ENCODE measurements at regions not wholly inside any gene's neighbourhood (a gene's known extent, or its start where the extent isn't known, plus 50 kb on each side); places are given as distances from the start of the nearest gene placed in this dataset.

DNA sequence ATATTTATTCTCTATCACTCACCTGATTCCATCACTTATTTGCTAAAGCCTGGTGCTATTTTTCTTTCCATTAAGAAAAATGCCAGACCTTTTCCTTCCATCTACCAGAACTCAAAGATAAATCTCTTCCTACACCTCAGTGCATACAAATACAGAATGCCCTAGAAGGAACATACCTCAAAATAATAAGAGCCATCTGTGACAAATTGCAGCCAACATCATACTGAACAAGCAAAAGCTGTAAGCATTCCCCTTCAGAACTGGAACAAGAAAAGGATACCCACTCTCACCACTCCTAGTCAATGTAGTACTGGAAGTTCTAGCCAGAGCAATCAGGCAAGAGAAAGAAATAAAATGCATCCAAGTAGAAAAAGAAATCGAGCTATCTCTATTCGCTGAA lies 315.9 kb upstream of the UBE2E3 start:
- H4K20me1 ChIP-seq (ENCODE audit: insufficient read depth, low read length), result no peaks in the 10 kb centered on the region
- in situ Hi-C loops (cut with MboI; ENCODE audit: low sequenced_read_pairs), result no loop called here
- no peak overlapping the region for H2AFZ ChIP-seq (replicated peaks; ENCODE audit: low read length, poor library complexity)
- H2BK120ac ChIP-seq (ENCODE audit: low read depth, low read length), result no peak overlapping the region
- H3K27ac ChIP-seq (ENCODE audit: insufficient read depth, low read length), result no peak overlapping the region
- no peak overlapping the region for H3K4me3 ChIP-seq (ENCODE audit: insufficient read depth, low read depth, low read length)
- ATAC-seq (ENCODE audit: low read depth), result no peak
- no peak overlapping the region for H4K5ac ChIP-seq (ENCODE audit: low read depth, low read length)
- TF ChIP-seq CHD1 (IDR thresholded peaks at IDR 0.05; ENCODE audit: low read depth, low read length) (no peak), BHLHE40 (IDR thresholded peaks at IDR 0.05; ENCODE audit: low read depth, low read length) (no peak), MAFK (IDR thresholded peaks at IDR 0.05; ENCODE audit: low read depth, low read length) (no peak), POLR2A (IDR thresholded peaks at IDR 0.05; ENCODE audit: low read depth, low read length) (no peak), MXI1 (IDR thresholded peaks at IDR 0.05; ENCODE audit: borderline replicate concordance, low read depth, low read length) (no peak), MAZ (IDR thresholded peaks at IDR 0.05; ENCODE audit: borderline replicate concordance, low read depth, low read length) (no peak), CEBPB (IDR thresholded peaks at IDR 0.05; ENCODE audit: low read depth, low read length) (no peak), FOS (IDR thresholded peaks at IDR 0.05; ENCODE audit: low read depth, low read length) (no peak)
- H2BK20ac ChIP-seq (ENCODE audit: low read depth, low read length), result no peak overlapping the region
- H3K9me3 ChIP-seq (ENCODE audit: control insufficient read depth, insufficient read depth, low read length), result no peaks in the 10 kb centered on the region
- 0 out of 2 replicates have a peak, but pooled peaks cover 2% of the 10 kb centered on the region for H3K4me1 ChIP-seq (ENCODE audit: control insufficient read depth, insufficient read depth, low read length)
- H3K9ac ChIP-seq (ENCODE audit: low read depth, low read length), result no peak overlapping the region
- dilution Hi-C loops (cut with HindIII; ENCODE audit: low sequenced_read_pairs, unreplicated experiment), result no loop called here
- no peak for DNase-seq
- H3K56ac ChIP-seq (ENCODE audit: extremely low read depth, insufficient read depth, low read length), result no peak overlapping the region
- no CpG with 5 or more reads among the region's 2 CpGs for WGBS, 2 experiments (ENCODE audit: extremely low coverage in 2 of 2, insufficient read length in 1 of 2)
- H3K14ac ChIP-seq (replicated peaks; ENCODE audit: low read depth, low read length), result no peak overlapping the region
- no peak overlapping the region for H2AK9ac ChIP-seq (replicated peaks; ENCODE audit: low read depth, low read length, poor library complexity)
- H4K91ac ChIP-seq (ENCODE audit: insufficient read depth, low read depth, low read length), result no peak overlapping the region
- intact Hi-C loops (cut with micrococcal nuclease), result no loop called here
- no peak overlapping the region for H3K4ac ChIP-seq (ENCODE audit: low read depth, low read length)
- H3K9me1 ChIP-seq (ENCODE audit: insufficient read depth, low read length), result no peaks in the 10 kb centered on the region
- no peak overlapping the region for H2AK5ac ChIP-seq (ENCODE audit: low read depth, low read length)
- CTCF ChIA-PET, result no interaction called here
- no peaks in the 10 kb centered on the region for H3K79me1 ChIP-seq (ENCODE audit: low read depth in 1 of 2, low read length in 2 of 2)
- POLR2A ChIA-PET (ENCODE audit: unreplicated experiment), result no interaction called here
- no TSS peak for BruUV-seq (replicated peaks)
- H4K8ac ChIP-seq (ENCODE audit: low read depth in 2 of 2, low read length in 2 of 2), result no peak overlapping the region
- H3K18ac ChIP-seq (ENCODE audit: low read depth, low read length), result no peak overlapping the region
- H3K36me3 ChIP-seq (ENCODE audit: control insufficient read depth, insufficient read depth, low read length), result no peaks in the 10 kb centered on the region
- H3K23ac ChIP-seq (ENCODE audit: low read depth, low read length), result no peak overlapping the region
- no peak overlapping the region for H2BK5ac ChIP-seq (ENCODE audit: low read depth, low read length, poor library complexity, severe bottlenecking)
- H3K27me3 ChIP-seq (ENCODE audit: control insufficient read depth, insufficient read depth, low read length), result no peaks in the 10 kb centered on the region
- H3K4me2 ChIP-seq (ENCODE audit: low read depth, low read length), result no peak overlapping the region
- no peak overlapping the region for H2BK15ac ChIP-seq (ENCODE audit: low read depth, low read length)
